CD4-positive, alpha-beta T cell treated with Interleukin-12 subunit alpha and Interleukin-12 subunit beta, for 1 hour (primary cell): ENCODE measurements at regions not wholly inside any gene's neighbourhood (a gene's known extent, or its start where the extent isn't known, plus 50 kb on each side); places are given as distances from the start of the nearest gene placed in this dataset.
"Not testable (repeated sequence)": the region's sequence is repeated elsewhere in the genome, so short reads cannot be mapped to it uniquely, and the experiment has no call there.

Experiments used
- DNase-seq: peaks from one replicate; pipeline ENCODE4 v3.0.0-alpha.2; 2020

DNA sequence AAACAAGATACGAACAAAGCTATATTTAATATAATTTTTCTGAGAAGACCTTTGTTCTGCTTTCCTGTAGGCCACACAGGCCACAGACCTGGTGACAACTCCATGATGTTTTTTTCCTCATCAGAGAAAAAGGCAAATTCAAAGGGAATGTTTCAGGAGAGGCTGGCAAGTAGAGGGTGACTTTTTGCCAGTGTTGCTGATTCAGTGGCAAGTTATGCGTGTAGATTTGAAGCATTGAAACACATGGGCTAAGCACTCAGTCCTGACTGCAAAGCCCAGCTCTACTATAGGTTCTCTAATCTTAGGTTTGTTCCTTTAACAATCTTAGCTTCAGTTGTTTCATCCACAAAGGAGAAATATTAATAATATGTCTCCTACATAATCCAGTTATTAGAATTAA, 499.8 kb downstream of the SUCLG1 start:
- DNase-seq = no peak

DNA sequence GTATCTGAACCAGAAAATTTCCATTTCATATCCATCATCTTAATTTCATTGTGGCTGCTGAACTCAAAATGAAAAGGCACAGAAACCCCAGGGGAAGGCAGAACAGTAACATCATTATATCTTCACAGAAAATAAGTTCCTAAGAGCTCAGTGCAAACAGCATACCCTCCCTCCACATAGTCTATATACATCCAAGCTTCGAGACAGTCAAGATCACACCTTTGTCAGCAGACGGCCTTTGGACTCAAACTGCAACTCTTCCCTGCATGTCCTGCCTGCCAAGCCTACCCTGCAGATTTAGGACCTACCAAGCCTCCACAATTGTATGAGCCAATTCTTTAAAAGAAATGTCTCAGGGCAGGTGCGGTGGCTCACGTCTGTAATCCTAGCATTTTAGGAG, 502.1 kb downstream of the SUCLG1 start:
- no peak for DNase-seq

DNA sequence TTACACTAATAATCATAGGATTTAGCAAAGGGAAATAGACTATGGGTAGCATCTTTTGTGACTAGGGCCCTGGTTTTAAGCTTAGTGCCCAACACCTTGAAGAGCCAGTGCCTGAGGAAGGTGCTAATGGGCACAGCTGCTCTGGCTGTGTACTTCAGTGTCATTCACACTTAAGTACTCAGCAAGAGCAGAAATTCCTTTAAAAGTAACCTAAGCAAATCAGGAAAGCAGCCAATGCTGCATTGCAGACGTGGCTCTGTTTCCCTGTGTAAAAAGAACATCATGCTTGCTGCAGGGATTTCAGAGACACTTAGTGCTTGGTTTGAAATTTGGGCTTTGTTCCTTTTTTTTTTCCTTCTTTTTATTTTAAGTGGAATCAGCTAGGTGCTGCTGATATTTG, 505.4 kb downstream of the SUCLG1 start:
- DNase-seq = no peak

DNA sequence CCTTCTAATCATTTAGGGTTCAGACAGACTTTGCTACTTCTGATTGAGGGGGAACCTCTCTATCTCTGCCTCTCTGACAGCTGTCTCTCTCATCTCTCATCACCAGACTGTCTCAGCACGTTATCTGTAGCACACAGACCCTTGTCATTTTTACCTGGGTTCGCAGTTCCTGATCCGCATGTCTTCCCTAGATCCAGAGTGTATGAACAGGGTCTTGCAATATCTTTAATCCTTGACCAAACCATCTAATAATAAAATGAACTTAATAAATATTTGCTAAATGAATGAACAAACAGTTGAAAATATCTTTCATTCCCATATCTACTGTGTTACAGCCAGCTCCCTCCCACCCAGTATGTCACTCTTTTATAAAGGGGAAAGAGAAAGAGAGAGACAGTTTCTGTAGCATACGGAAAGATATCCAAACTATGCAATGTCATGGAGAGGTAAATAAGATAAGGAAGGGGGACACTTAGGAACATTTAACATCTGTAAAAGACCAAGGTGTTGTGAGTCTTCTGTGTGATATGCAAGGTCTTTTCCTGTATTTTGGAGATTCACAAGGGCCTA, 507.6 kb downstream of the SUCLG1 start:
- DNase-seq = no peak

DNA sequence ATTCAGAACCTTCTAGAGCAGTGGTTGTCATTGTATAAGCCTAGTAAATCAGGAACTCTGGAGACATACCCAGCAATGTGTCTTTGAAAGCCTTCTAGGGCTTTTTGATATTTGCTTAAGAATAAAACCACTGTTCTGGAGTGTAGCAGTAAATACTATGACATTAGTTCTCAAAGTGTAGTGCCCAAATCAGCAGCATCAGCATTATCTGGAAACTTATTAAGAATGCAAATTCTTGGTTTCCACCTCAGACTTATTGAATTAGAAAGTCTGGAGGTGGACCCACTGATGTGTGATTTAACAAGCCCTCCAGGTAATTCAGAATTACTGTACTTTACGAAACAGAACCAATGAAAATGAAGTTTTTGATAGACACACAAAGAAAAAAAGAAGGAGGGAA, 509.7 kb downstream of the SUCLG1 start:
- DNase-seq = no peak

DNA sequence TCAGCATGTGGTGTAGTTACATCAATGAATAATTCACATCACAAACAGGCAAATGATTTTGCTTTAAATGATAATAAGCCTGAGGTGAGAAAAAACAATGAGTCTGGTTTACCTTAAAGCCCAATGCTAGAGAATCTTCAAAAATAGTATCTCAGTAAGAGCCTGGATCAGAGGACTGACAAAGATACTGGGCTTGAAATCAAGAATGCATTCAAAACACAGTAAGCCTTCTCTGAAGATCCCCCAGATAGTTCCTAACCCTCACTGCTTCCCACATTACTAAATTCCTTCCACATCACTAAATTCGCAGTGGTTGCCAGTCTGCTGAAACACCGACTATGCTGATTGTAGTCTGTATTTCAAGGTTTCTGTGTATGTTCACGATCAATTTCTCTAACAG, 514.9 kb downstream of the SUCLG1 start:
- DNase-seq = no peak

DNA sequence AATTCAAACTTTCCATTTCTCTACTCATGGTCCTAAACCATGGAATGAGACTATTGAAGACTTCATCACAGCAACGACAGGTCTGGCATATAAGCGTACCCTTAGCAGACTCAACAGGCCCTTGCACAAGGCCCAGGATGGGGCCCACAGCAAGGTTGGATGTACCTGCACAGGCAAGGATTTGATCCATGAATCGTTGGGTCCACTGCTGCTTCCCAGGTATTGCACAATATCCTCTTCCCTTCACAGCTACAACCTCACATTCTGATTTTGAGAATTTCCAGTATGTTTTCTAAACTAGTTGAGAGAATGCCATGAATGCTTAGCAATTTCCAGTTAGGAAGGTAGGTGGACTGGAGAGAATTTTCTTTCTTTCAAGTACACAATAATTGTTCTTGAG, 515.8 kb downstream of the SUCLG1 start:
- no peak for DNase-seq

DNA sequence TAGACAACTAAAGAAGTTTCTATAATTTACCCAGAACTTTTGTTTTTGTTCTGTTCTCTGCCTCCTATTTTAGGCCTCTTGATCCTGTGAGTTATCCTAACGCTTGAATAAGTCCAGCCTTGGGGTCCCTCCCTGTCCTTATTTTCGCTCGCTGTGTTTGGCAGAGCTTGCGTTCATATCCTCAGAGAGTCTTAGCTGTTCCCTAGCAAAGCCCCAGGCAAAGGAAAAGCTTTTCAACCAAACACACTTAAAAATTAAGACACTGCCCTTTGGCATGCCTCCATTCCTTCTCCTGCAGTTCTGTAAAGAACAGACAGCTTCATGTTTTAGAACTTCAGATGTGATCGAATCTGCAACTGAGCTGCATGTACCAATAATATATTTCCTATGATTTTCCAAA, 517.2 kb downstream of the SUCLG1 start:
- no peak for DNase-seq

DNA sequence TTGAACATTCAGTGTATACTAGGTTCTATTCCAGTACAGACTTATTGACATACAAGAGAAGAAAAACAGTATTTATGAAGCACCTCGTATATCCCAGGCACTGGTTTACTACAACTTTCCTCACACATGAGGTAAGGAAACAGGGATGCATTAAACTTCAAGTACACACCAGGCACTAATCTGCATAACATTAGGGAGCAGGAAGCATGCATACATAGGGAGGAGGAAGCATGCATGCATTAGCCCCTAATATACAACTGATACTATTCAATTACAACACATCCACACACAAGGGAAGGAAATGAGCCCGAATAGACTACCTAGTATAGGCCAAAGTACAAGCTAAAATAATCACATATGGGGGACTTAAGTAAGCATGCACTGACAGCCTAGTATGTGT, 525.3 kb downstream of the SUCLG1 start:
- DNase-seq = no peak

DNA sequence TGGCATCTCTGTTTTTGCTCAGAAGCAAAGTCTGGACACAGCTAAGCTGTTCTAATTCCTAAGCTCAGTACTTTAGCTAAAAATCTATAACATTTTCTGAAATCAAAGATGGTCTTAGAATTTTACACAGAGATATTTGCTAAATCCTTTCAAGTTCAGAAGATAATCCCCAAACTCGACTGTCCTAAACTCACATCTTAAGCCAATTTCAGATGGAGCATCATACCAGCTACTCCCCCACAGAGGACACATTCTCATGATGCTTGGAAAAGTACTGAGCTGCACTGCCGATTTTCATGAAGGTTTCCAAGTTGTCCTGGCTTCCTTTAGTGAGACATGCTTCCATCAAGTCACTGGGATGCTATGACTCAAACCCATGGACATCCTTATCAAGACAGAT, 535.5 kb downstream of the SUCLG1 start:
- DNase-seq = no peak

DNA sequence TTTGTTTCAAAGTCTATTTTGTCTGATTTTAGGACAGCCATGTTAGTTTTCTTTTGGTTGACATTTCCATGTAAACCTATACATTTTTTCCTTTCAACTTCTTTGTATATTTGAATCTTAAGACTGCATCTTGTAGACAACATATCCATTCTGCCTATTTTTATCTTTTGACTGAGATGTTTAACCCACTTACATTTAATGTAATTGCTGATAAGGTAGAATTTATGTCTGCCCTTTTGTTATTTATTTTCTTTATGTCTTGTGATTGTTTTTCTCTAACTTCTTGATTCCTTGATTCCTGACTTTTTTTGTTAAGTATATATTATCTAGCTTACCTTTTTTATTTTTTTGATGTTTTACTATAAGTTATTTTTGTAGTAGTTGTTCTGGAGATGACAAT, 542.5 kb downstream of the SUCLG1 start:
- no peak for DNase-seq

DNA sequence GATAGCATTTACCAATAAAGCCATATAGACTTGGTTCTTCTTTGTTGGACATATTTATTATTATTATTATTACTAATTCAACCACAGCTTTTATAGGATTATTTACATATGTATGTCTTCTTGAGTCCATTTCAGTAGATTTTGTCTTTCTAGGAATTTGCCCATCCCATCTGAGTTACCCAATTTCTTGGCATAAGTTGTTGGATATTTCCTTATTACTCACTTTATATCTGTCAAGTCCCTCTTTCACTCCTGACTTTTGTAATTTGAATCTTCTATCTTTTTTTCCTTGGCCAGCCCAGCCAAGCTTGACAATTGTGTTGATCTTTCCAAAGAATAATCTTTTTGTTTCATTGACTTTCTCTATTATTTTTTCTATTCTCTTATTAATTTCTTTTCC, 543.7 kb downstream of the SUCLG1 start:
- DNase-seq = no peak

DNA sequence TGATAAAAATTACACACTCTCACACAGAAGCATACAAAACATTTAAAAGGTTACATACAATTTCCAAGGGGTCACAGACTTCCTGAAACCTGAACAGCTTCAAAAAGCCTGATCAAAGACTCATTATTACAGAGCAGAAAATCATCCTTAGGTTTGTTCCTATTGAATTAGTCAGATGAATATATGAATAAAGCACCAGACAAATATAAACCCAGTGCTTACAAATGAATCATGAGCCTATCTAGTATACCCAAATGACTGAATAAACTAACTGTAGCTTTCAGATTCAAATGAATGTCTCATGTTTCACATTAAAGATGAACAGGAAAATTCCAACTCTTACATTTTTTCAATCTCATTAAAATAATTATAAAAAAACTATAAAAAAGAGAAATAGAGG, 550.3 kb downstream of the SUCLG1 start:
- no peak for DNase-seq

DNA sequence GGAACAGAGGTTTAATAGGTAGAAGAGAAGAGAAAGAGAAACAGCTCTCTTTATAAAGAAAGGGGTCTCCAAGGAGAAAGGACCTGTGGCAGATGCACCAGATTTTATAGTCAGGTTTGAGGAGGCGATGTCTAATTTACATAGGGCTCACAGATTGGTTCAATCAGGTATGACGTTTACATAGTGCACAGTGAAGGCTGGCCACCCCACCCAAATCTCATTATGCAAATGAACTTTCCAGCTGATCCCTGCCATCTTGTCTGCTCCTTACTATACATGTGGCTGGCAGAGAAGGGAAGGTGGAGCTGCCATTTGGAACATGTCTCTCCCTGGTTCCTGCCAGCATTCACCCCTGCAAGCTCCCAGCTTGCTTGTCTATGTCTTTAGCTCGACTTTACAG, 557.8 kb downstream of the SUCLG1 start:
- DNase-seq = no peak

DNA sequence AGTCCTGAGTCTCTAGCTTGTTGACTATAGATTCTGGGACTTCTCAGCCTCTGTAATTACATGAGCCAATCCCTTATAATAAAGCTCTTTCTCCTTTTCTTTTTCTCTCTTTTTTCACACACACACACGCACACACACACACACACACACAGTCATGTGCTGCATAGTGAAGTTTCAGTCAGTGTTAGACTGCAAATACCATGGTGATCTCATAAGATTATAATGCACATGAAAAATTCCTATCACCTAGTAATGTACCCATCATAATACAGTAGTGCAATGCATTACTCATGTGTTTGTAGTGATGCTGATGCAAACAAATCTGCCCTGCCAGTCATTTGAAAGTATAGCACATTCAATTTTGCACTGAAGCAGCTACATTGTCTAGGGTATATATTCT, 558.2 kb downstream of the SUCLG1 start:
- DNase-seq = no peak

DNA sequence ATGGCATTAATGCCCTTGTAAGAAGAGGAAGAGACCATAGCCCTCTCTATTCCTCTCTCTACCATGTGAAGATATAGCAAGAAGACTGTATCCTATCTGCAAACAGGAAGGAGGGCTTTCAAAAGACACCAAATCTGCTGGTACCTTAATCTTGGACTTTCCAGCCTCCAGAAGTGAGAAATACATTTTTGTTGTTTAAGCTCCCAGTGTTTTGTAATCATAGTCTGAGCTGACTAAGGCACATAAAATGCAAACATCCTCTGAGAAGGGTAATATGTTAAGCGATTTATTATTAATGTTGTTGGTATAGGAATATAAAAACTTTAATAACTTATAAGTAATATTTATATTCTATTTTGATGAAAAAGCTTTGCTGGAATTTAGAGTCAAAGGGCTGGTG, 559.8 kb downstream of the SUCLG1 start:
- DNase-seq = no peak

DNA sequence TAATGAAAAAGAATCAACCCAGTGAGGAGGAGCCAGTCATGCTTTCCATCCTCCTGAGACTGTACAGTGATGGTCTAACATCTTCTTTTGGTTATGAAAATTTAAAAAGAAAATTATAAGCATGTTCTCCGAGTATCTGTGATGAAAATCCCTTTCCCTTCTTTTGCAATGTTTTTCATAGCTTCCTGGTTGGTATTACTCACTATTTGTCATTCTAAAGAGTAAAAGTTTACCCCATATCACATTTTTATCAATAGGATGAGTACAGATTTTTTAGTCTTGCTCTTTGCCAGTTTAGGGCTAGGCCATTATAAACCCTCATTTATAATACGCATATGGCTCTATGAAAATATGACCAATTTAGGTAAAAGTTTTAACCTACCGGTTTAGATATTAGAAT, 564.1 kb downstream of the SUCLG1 start:
- no peak for DNase-seq

DNA sequence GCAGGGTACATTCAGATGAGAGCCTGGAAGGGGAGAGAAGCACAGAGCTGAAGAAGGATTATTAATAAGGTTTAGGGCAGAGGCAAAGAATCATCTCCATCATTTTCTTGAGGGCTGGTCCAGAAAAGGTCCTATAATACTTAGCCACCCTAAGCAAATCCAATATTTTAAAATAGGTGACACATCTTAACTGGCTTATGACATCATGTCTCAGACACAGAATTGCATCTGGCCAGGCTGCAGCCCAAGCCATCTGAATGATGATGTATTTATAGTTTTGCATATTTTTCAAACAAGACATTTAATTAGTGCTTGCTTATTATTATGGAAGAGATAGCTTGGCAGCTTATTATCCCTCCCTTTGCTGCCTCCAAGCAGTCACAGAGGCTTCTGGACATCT, 571.3 kb downstream of the SUCLG1 start:
- no peak for DNase-seq

DNA sequence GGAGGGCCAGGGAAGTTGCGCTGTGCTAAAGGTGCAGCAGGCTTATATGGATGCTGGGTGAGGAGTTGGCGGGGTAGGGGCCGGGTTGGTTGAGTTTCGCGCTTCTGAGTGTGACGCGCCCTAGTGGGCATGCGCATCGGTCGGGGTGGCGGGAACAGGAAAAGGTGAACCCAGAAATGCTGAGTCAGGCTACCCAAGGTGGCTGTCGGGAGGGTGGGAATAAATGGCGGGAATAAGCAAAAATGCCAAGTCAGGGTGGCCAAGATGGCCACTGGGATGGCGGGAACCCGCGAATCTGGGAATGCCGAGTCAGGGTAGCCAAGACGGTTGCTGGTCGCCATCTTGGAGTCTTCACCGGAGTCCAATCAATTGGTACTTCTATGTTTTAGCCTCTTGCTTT, 580.0 kb downstream of the SUCLG1 start:
- no peak for DNase-seq

DNA sequence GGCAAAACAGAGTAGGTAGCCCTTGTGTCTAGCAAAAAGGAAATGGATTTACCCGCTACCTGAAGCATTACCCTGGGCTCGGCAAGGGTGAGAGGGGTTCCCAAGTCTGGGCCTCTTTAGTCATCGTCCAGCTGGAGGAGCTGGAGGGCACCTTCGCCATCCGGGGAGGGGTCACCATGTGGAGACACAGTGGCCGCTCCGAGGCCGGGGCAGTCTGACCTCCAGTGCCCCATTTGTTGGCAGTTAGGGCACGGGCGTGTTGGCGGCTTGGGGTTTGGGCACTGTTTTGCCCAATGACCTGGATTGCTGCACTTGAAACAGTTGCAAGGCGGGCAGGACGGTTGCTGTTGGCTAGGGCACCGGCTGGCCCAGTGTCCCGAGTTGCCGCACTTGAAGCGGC, 581.8 kb downstream of the SUCLG1 start:
- not testable (repeated sequence) for DNase-seq

DNA sequence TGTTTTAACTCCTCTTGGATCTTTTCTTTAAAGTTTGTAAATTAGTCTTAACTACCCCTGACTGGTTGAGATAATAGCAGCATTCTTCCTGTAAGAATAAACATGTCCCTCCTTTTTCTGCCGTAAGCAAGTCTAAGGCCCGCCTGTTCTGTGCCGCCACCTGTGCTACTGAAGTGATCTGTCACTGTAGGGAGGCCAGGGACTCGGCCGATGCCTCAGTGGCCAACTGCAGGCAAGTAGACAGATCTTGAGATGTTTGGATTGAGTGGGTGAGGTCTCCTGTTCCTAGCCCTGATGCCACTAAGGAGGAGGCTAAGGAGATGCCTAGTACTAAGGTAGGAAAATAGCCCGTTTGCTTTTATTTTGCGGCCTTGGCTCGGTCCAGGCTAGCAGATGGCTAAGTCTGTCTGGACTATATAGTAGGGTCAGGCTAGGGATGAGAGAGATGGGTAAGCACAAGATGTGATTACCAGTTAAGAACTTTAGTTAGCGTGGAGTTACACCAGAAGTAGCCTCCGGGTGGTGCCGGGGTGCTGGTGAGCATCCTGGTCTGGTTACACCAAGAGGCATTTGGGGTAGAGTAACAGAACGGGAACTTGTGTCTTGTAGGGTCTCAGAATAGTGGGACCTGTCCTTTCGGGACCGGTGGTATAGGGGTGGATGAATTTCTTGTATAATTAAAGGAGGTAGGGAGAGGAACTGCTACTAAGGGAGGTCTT, 584.2 kb downstream of the SUCLG1 start:
- DNase-seq = no peak

DNA sequence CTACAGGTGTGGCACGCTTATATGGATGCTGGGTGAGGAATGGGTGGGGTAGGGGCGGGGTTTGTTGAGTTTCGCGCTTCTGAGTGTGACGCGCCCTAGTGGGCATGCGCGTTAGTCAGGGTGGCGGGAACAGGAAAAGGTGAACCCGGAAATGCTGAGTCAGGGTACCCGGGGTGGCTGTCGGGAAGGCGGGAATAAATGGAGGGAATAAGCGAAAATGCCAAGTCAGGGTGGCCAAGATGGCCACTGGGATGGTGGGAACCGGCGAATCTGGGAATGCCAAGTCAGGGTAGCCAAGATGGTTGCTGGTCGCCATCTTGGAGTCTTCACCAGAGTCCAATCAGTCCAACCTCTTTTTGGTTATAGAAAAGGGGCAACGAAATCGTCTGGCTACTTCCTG, 585.0 kb downstream of the SUCLG1 start:
- no peak for DNase-seq

DNA sequence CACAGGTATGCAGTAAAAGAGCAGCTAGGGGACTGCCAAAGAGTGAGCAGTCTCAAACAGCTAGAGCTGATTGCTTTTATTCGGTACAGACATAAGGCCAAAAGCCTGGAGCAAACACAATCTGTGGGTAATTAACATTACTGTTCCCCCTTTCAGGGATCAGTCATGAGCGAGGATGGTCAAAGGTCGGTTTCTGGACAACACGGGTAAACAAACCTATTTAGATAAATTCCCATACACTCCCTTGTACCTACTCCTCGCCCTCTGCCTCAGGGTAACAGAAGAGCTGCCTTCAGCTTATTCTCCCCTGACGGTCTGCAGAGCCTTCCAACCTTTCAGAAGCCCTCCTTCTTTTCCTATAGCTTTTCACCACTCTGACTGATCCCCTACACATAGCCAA, 586.0 kb downstream of the SUCLG1 start:
- no peak for DNase-seq

DNA sequence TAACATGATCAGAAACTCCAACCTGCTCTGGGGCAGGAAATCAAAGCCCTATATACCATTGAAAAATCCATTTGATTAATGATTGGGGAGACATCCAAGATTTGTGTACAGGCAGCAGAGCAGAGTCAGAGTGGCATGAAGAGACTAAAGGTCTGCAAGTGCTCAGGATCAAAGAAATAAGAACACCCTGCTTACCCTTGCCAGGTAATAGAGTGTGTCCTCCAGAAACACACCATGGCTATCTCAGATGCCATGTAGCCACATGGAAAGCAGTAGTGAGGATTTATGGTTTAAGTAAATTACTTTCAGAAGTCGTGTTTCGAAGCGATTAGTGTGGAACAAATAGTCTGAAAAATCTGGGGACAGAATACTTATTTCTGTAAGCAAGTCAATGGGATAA, 592.9 kb downstream of the SUCLG1 start:
- DNase-seq = no peak

DNA sequence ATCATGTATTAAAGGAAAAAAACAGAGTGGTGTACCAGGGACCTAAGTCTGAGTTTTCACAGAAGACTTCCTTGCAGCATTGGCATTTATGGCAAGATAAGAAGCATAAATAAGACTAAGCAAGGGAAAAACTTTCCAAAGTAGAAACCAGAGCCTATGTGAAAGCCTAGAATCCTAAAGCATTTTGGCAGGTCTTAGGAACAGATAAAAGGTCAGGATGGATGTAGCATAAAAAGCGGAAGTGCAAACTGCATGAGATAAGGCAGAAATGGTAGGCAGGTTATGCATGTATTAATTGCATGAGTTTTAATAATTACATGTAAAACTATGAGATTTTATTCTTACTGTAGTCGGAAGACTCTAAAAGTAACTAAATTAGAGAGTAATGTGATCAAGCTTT, 596.5 kb downstream of the SUCLG1 start:
- DNase-seq = no peak
